Uterus (tissue), 3 donors: ENCODE measurements at regions not wholly inside any gene's neighbourhood (a gene's known extent, or its start where the extent isn't known, plus 50 kb on each side); places are given as distances from the start of the nearest gene placed in this dataset.

ENCODE experiments used
- DNase-seq, 2 donors: peaks; one replicate each; pipeline ENCODE4 v3.0.0-alpha.2; 2019 to 2020
- H3K27ac ChIP-seq, 2 donors: fragments of 200-600 bp; sonication (generic); 1 replicate in 1 of 2; 2 replicates in 1 of 2; pipeline ENCODE4 v1.5.1; 2016 to 2018
- H3K27me3 ChIP-seq, 2 donors: fragments of 200-600 bp; sonication (generic); one replicate each; pipeline ENCODE4 v1.5.1; 2018 to 2019; ENCODE audit warnings: control low read depth in 1 of 2
- H3K36me3 ChIP-seq, 2 donors: fragments of 200-600 bp; sonication (generic); one replicate each; pipeline ENCODE4 v1.5.1; 2019; ENCODE audit warnings: control low read depth in 1 of 2
- H3K4me1 ChIP-seq, 2 donors: fragments of 200-600 bp; sonication (generic); one replicate each; pipeline ENCODE4 v1.5.1; 2018 to 2019; ENCODE audit warnings: control low read depth in 1 of 2
- H3K4me3 ChIP-seq, 2 donors: fragments of 200-600 bp; sonication (generic); 1 replicate in 1 of 2; 2 replicates in 1 of 2; pipeline ENCODE4 v1.5.1; 2018 to 2019; ENCODE audit warnings: mild to moderate bottlenecking in 1 of 2
- H3K9me3 ChIP-seq, 2 donors: fragments of 200-600 bp; sonication (generic); one replicate each; pipeline ENCODE4 v1.5.1; 2019; ENCODE audit warnings: control low read depth in 1 of 2
- CTCF ChIP-seq, 4 experiments: fragments of 200-600 bp in 2 of 4; fragments of 450-650 bp in 2 of 4; sonication (generic) in 2 of 4; IDR thresholded peaks; one replicate each; pipeline ENCODE4 v1.5.1; 2016 to 2019; ENCODE audit warnings: antibody characterized with exemption in 4 of 4, mild to moderate bottlenecking in 2 of 4, moderate library complexity in 1 of 4
- POLR2A ChIP-seq, 2 donors: fragments of 450-650 bp; IDR thresholded peaks; one replicate each; pipeline ENCODE4 v1.6.1; 2016; ENCODE audit warnings: antibody characterized with exemption in 2 of 2, mild to moderate bottlenecking in 1 of 2, moderate library complexity in 1 of 2
- intact Hi-C: fragments of 100-400 bp; cut with DNase I; formaldehyde crosslinking; loops from one replicate; pipeline ENCODE4 v1.15.1; 2023; ENCODE audit warnings: low total_unique reads
- donor health status: DM: yes; HTN: yes; CAD: no.

- H3K9me3 ChIP-seq = no peaks in the 10 kb centered on the region
- H3K27ac ChIP-seq = no peak overlapping the region
- intact Hi-C loops = no loop called here
- H3K4me3 ChIP-seq = no peak overlapping the region
- no peaks in the 10 kb centered on the region for H3K27me3 ChIP-seq
- H3K4me1 ChIP-seq = no peaks in the 10 kb centered on the region
- no peaks in the 10 kb centered on the region for H3K36me3 ChIP-seq
- no peak for TF ChIP-seq CTCF (IDR thresholded peaks at IDR 0.05)
- no peak for TF ChIP-seq POLR2A (IDR thresholded peaks at IDR 0.05)
- no peak for DNase-seq
Measured at GRCh38 chr11:115903179-115903578, 399.0 kb upstream of the CADM1 start.

DNA sequence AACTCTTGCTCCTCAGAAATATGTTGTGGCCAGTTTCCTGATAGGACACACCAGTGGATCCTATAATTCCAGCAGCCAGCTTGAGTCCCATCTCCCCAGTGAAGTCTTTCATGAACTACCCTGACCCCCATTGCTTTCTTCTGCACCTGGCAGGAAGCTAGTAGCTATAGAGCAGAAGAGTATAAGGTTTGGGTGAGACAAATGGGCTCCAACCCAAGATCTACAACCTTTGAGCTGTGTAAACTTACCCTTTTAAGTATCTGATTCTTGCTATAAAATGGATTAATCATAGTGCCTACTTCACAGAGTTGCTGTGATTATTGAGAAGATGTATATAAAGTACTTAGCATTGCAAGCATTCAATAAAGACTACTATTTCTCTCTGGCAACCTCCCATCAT, 396.9 kb upstream of the CADM1 start:
- H3K4me3 ChIP-seq = no peak overlapping the region
- no peaks in the 10 kb centered on the region for H3K27me3 ChIP-seq
- no peak overlapping the region for H3K27ac ChIP-seq
- no peak for DNase-seq
- TF ChIP-seq CTCF (IDR thresholded peaks at IDR 0.05) = no peak
- no peak for TF ChIP-seq POLR2A (IDR thresholded peaks at IDR 0.05)
- intact Hi-C loops = no loop called here
- H3K9me3 ChIP-seq = no peaks in the 10 kb centered on the region
- no peaks in the 10 kb centered on the region for H3K36me3 ChIP-seq
- no peaks in the 10 kb centered on the region for H3K4me1 ChIP-seq

DNA sequence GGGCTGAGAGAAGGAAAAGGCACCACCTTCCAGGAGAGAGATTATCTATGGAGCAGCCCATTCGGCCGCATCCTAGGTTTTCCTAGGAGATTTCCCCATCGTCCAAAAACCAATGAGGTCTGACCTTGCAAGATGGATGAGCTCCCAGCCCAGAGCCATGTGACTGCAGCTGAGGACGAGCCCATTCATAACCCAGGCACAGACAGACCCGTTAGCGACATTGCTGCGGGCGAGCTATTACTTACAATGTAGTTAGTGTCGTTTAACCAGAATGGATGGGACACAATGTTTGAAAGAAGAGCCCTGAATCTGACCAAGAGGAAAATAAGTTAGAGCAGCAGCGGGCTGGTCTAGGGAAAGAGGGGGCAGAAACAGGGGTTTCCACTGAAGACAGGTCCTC, 395.9 kb upstream of the CADM1 start:
- H3K9me3 ChIP-seq = no peaks in the 10 kb centered on the region
- intact Hi-C loops = no loop called here
- no peak for TF ChIP-seq POLR2A (IDR thresholded peaks at IDR 0.05)
- TF ChIP-seq CTCF (IDR thresholded peaks at IDR 0.05) = no peak
- H3K4me1 ChIP-seq = no peaks in the 10 kb centered on the region
- H3K4me3 ChIP-seq = no peak overlapping the region
- no peak overlapping the region for H3K27ac ChIP-seq
- no peaks in the 10 kb centered on the region for H3K36me3 ChIP-seq
- H3K27me3 ChIP-seq = no peaks in the 10 kb centered on the region
- DNase-seq = no peak

DNA sequence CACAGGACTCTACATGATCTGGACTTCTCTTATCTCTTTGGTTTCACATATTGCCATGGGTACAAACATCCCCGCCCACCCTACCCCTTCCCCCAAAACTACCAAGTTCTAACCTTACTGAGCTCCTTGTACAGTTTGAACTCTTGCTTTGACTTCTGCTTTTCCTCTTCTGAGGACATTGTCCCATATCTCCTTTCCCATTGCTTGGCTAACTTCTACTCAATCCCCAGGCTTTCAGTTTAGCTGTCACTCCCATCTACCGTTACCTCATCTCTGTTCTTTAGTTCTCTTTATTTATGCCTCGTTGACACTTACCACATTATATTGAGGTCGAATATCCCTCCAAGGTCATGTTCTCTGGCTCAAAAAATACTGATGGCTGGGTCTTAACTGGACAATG, 393.5 kb upstream of the CADM1 start:
- intact Hi-C loops = no loop called here
- H3K27me3 ChIP-seq = no peaks in the 10 kb centered on the region
- no peaks in the 10 kb centered on the region for H3K9me3 ChIP-seq
- no peak overlapping the region for H3K4me3 ChIP-seq
- no peak for DNase-seq
- no peak overlapping the region for H3K27ac ChIP-seq
- H3K4me1 ChIP-seq = no peaks in the 10 kb centered on the region
- TF ChIP-seq POLR2A (IDR thresholded peaks at IDR 0.05) (no peak), CTCF (IDR thresholded peaks at IDR 0.05) (no peak)
- no peaks in the 10 kb centered on the region for H3K36me3 ChIP-seq

DNA sequence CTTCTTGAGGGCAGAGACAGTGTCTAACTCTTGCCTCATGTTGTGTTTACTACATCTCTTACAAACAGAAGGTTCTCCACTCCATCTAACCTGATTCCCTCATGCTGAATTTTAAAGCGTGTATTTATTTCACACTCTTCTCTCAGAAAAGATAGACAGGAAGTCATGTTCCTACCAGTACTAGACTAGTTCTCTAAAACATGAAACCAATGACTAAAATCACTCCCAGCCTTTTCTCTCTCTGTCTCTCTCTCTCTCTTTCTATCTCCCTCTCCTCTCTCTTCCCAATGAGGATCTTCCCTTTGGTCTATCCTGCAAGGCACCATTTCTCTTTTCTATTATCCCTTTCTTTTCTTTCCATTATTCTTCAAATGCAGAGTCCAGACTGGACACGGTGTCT, 391.9 kb upstream of the CADM1 start:
- Histone ChIP-seq H3K4me1 (no peaks in the 10 kb centered on the region), H3K27ac (no peak overlapping the region), H3K36me3 (no peaks in the 10 kb centered on the region), H3K27me3 (no peaks in the 10 kb centered on the region), H3K9me3 (no peaks in the 10 kb centered on the region), H3K4me3 (no peak overlapping the region)
- DNase-seq = no peak
- TF ChIP-seq CTCF (IDR thresholded peaks at IDR 0.05) (no peak), POLR2A (IDR thresholded peaks at IDR 0.05) (no peak)
- intact Hi-C loops = no loop called here
